ENCODE measurements at regions not wholly inside any gene's neighbourhood (a gene's known extent, or its start where the extent isn't known, plus 50 kb on each side); places are given as distances from the start of the nearest gene placed in this dataset.

GRCh38 chr6:103193413-103193812 lies 1666.3 kb downstream of the HACE1 start:
- WGBS (ENCODE audit: insufficient coverage, low coverage, missing lambda C conversion rate) = 0% methylated on average over 3 of the region's 3 CpGs
- no peak for TF ChIP-seq HCFC1 (IDR thresholded peaks at IDR 0.05; ENCODE audit: low read depth, low read length)
- TF ChIP-seq, protein P1, sequence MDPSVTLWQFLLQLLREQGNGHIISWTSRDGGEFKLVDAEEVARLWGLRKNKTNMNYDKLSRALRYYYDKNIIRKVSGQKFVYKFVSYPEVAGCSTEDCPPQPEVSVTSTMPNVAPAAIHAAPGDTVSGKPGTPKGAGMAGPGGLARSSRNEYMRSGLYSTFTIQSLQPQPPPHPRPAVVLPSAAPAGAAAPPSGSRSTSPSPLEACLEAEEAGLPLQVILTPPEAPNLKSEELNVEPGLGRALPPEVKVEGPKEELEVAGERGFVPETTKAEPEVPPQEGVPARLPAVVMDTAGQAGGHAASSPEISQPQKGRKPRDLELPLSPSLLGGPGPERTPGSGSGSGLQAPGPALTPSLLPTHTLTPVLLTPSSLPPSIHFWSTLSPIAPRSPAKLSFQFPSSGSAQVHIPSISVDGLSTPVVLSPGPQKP (CRISPR knock-in tag; IDR thresholded peaks at IDR 0.05) = no peak
- no peak for TF ChIP-seq PTTG1 (tag; IDR thresholded peaks at IDR 0.05; ENCODE audit: low read depth)
- TF ChIP-seq EWSR1 (IDR thresholded peaks at IDR 0.05; ENCODE audit: borderline replicate concordance, low read depth, partially characterized antibody) = no peak
- TF ChIP-seq, protein P2, sequence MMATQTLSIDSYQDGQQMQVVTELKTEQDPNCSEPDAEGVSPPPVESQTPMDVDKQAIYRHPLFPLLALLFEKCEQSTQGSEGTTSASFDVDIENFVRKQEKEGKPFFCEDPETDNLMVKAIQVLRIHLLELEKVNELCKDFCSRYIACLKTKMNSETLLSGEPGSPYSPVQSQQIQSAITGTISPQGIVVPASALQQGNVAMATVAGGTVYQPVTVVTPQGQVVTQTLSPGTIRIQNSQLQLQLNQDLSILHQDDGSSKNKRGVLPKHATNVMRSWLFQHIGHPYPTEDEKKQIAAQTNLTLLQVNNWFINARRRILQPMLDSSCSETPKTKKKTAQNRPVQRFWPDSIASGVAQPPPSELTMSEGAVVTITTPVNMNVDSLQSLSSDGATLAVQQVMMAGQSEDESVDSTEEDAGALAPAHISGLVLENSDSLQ (IDR thresholded peaks at IDR 0.05) = no peak
- no peak for TF ChIP-seq SNRNP70 (optimal IDR thresholded peaks at IDR 0.05; ENCODE audit: low read depth, low read length)
- no peak for TF ChIP-seq POLR2AphosphoS2 (IDR thresholded peaks at IDR 0.05; ENCODE audit: low read length)
- TF ChIP-seq RNF2 (IDR thresholded peaks at IDR 0.05) = no peak
- no peak for TF ChIP-seq PPARD (CRISPR knock-in tag; IDR thresholded peaks at IDR 0.05)
- no peak for TF ChIP-seq ZZZ3 (IDR thresholded peaks at IDR 0.05)
- TF ChIP-seq, protein P3, sequence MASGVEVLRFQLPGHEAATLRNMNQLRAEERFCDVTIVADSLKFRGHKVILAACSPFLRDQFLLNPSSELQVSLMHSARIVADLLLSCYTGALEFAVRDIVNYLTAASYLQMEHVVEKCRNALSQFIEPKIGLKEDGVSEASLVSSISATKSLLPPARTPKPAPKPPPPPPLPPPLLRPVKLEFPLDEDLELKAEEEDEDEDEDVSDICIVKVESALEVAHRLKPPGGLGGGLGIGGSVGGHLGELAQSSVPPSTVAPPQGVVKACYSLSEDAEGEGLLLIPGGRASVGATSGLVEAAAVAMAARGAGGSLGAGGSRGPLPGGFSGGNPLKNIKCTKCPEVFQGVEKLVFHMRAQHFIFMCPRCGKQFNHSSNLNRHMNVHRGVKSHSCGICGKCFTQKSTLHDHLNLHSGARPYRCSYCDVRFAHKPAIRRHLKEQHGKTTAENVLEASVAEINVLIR (CRISPR knock-in tag; IDR thresholded peaks at IDR 0.05) = no peak
- TF ChIP-seq MYC (IDR thresholded peaks at IDR 0.05; ENCODE audit: low read depth, low read length) = no peak
- TF ChIP-seq MYC (CRISPR knock-in tag; IDR thresholded peaks at IDR 0.05; ENCODE audit: borderline replicate concordance, low read depth) = no peak
- no peak for TF ChIP-seq ZBTB43 (CRISPR knock-in tag; IDR thresholded peaks at IDR 0.05)
- TF ChIP-seq, protein P4, sequence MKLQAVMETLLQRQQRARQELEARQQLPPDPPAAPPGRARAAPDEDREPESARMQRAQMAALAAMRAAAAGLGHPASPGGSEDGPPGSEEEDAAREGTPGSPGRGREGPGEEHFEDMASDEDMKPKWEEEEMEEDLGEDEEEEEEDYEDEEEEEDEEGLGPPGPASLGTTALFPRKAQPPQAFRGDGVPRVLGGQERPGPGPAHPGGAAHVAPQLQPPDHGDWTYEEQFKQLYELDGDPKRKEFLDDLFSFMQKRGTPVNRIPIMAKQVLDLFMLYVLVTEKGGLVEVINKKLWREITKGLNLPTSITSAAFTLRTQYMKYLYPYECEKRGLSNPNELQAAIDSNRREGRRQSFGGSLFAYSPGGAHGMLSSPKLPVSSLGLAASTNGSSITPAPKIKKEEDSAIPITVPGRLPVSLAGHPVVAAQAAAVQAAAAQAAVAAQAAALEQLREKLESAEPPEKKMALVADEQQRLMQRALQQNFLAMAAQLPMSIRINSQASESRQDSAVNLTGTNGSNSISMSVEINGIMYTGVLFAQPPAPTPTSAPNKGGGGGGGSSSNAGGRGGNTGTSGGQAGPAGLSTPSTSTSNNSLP (IDR thresholded peaks at IDR 0.05; ENCODE audit: borderline replicate concordance, low read depth, low read length) = no peak
- no peak for TF ChIP-seq HEY1 (CRISPR knock-in tag; IDR thresholded peaks at IDR 0.05; ENCODE audit: borderline replicate concordance)
- no peak for TF ChIP-seq STAT5B (CRISPR knock-in tag; IDR thresholded peaks at IDR 0.05)
- TF ChIP-seq ZNF77 (CRISPR knock-in tag; IDR thresholded peaks at IDR 0.05) = no peak
- no peak for TF ChIP-seq NR2F6 (CRISPR knock-in tag; IDR thresholded peaks at IDR 0.05)
- no peak for TF ChIP-seq NFXL1 (CRISPR knock-in tag; IDR thresholded peaks at IDR 0.05)
- ChIA-PET CTCF (ENCODE audit: low intra/inter-chr PET ratio) (no interaction called here), POLR2A (no interaction called here)
- no peaks in the 10 kb centered on the region for H3K9me3 ChIP-seq (replicated peaks; ENCODE audit: control insufficient read depth, insufficient read depth, low read depth, low read length)
- BruUV-seq (replicated peaks) = no TSS peak
- no peak overlapping the region for H3K9ac ChIP-seq (ENCODE audit: insufficient read depth in 1 of 2, low read depth in 2 of 2, low read length in 2 of 2)
- H3K4me2 ChIP-seq (ENCODE audit: insufficient read depth, low read length) = no peak overlapping the region
- H3K79me2 ChIP-seq (ENCODE audit: control insufficient read depth, insufficient read depth, low read length) = no peaks in the 10 kb centered on the region
- no peaks in the 10 kb centered on the region for H3K9me1 ChIP-seq (ENCODE audit: control insufficient read depth, insufficient read depth, low read length)
- in situ Hi-C loops (cut with MboI) = no loop called here
- FAIRE-seq (no peak), DNase-seq (ENCODE audit: extremely low read depth in 1 of 4, low spot score in 3 of 4) (no peak), ATAC-seq (no peak)
- H4K20me1 ChIP-seq (replicated peaks; ENCODE audit: control insufficient read depth, insufficient read depth, low read length) = no peaks in the 10 kb centered on the region
- no peaks in the 10 kb centered on the region for H3K36me3 ChIP-seq (ENCODE audit: control insufficient read depth, insufficient read depth, low read length)
- no peaks in the 10 kb centered on the region for H3K27me3 ChIP-seq (ENCODE audit: control insufficient read depth in 2 of 2, insufficient read depth in 2 of 2, low read length in 2 of 2)
- no peak overlapping the region for H3K4me3 ChIP-seq
- no peak overlapping the region for H3K27ac ChIP-seq (ENCODE audit: extremely low read depth, low read depth, low read length)
- no peaks in the 10 kb centered on the region for H3K4me1 ChIP-seq (replicated peaks in 1 of 2; ENCODE audit: control insufficient read depth in 2 of 2, insufficient read depth in 2 of 2, low read length in 2 of 2)
- intact Hi-C loops (cut with micrococcal nuclease) = no loop called here
- H2AFZ ChIP-seq (ENCODE audit: low read depth, low read length) = no peak overlapping the region
